Choroid plexus epithelial cell (primary cell): ENCODE measurements at regions not wholly inside any gene's neighbourhood (a gene's known extent, or its start where the extent isn't known, plus 50 kb on each side); places are given as distances from the start of the nearest gene placed in this dataset.
A peak's percentile ranks its signal among the peaks of the same experiment; 100 is the strongest.

Experiments
- DNase-seq: peaks from one replicate; pipeline ENCODE4 v3.0.0-alpha.2; 2010; ENCODE audit warnings: low read depth
- H3K4me3 ChIP-seq: 2 replicates; pipeline ENCODE4 v1.5.1; 2011; ENCODE audit warnings: low read depth, mild to moderate bottlenecking, control low read depth, low read length, moderate library complexity
- CTCF ChIP-seq: conservative IDR thresholded peaks from 2 replicates; pipeline ENCODE4 v1.5.1; 2011; ENCODE audit warnings: low read depth, mild to moderate bottlenecking, control low read depth, inconsistent platforms, low read length, moderate library complexity

DNA sequence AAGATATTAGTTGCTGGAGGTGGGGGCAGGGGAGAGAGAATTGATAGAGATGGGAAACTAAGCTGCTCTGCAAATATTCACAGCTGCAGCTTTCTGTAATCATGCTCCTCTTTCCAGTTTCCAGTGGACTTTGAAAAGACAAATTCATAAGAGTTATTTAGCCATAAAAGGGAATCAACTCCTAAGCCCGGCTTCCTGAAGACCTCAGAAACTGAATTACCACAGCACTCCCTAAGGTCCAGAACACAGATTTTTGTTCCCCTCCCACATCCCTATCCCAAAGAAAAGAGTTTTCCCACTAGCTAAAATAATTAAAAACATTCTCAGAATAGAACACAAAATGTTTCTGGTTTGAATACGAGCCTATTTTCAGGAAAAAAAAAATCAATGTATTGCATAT, 871.8 kb upstream of the NR2F2 start:
- no peak for TF ChIP-seq CTCF
- no peak overlapping the region for H3K4me3 ChIP-seq
- DNase-seq, result no peak

DNA sequence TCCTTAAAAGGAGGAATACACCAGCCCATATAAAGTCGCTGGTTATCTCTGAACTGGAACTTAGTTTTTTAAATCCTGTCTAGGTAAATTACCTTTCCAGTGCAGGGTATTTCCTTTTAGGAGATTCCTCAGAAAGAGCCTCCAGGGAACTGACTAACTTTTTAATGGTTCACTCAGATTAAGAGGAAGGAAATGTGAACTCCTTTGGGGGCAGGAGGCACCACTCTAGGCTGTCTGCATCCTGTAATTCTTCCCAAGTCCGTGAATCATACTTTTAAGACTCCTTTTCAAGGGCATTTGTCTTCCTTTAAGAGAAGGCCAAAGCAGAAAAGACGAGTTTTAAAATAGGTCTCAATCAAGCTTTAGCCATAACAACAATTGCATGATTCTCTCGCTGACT, 871.2 kb upstream of the NR2F2 start:
- no peak for TF ChIP-seq CTCF
- H3K4me3 ChIP-seq, result no peak overlapping the region
- peak; percentile 39 for DNase-seq

GRCh38 chr15:95464509-95464908, 866.0 kb upstream of the NR2F2 start:
- no peak for TF ChIP-seq CTCF
- no peak overlapping the region for H3K4me3 ChIP-seq
- DNase-seq, result no peak

DNA sequence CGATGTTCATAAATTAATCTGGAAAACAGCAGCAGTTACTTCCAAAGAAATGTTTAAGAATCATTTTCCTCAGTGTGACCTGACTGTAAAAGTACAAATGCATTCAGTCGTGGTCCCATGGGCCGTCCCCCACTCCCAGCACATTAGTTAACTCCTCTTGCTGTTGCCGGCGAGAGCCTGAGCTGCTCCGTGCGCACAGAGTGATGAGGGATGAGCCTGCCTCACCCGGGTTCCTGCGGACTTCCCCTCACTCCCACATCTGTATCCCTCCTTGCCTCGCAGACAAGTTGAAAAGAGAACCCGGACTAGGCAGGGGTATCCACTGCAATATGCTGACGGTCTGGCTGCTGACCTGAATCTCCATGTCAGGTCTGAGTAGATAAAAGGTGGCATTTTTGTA, 861.7 kb upstream of the NR2F2 start:
- no peak overlapping the region for H3K4me3 ChIP-seq
- TF ChIP-seq CTCF, result no peak
- DNase-seq, result no peak

GRCh38 chr15:95469496-95470000, 861.0 kb upstream of the NR2F2 start:
- no peak for TF ChIP-seq CTCF
- no peak for DNase-seq

GRCh38 chr15:95470529-95470928, 860.0 kb upstream of the NR2F2 start:
- no peak for TF ChIP-seq CTCF
- no peak for DNase-seq
- no peak overlapping the region for H3K4me3 ChIP-seq

More at GRCh38 chr15:95469496-95470000, 861.0 kb upstream of the NR2F2 start:
- no peak overlapping the region for H3K4me3 ChIP-seq

DNA sequence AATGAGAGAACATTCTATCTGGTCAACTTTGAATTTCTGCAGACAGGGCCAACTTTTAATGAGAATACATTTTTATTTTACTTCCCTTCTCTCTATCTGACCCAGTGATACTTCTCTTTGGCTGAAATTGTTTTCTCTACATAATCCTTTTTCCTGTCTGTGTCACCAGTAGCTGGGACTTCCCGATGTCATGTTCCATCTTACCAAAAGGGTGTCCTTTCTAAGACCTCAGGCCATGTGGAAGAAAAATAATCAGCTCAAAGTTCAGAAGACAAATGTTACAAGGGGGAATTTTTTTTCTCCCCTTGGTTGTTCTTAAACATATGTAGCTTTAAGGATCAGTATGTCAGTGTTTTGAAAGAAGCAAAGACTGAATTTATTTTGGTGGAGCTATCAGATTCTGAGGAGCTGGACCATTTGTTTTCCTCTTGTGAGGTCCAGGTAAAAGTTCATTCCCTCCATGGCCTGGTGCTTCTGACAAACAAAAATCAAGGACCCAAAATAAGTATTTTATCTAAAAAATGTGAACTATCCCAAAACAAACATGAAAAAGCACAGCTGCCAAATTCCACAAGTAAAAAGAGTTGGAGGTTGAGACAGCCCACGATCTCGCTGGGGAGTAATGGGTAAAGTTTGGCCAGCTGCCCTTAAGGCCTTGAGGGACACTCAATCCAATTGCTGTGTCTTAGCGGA, 859.4 kb upstream of the NR2F2 start:
- no peak for TF ChIP-seq CTCF
- peak; percentile 87 for DNase-seq
- no peak overlapping the region for H3K4me3 ChIP-seq
